HG03175 (cell line): ENCODE measurements at regions not wholly inside any gene's neighbourhood (a gene's known extent, or its start where the extent isn't known, plus 50 kb on each side); places are given as distances from the start of the nearest gene placed in this dataset.

ENCODE experiments used
- ATAC-seq: cut with Tn5 transposase; IDR thresholded peaks from one replicate; pipeline ENCODE4 v1.9.1; 2021; ENCODE audit warnings: mild to moderate bottlenecking, moderate library complexity; ENCODE audit not compliant: unreplicated experiment

GRCh38 chr18:30376515-30376914 is 666.0 kb downstream of the DSC3 start:
- no peak for ATAC-seq

GRCh38 chr18:30361864-30362540 is 680.5 kb downstream of the DSC3 start:
- ATAC-seq, result no peak

- no peak for ATAC-seq
Observed at GRCh38 chr18:30359521-30359920, 683.0 kb downstream of the DSC3 start.

- no peak for ATAC-seq
Observed at GRCh38 chr18:30358555-30358954, 684.0 kb downstream of the DSC3 start.

- ATAC-seq, result no peak
Observed at GRCh38 chr18:30352551-30353168, 689.9 kb downstream of the DSC3 start.

GRCh38 chr18:30350263-30350662 is 692.3 kb downstream of the DSC3 start:
- no peak for ATAC-seq

GRCh38 chr18:30343090-30343489 is 699.5 kb downstream of the DSC3 start:
- no peak for ATAC-seq

GRCh38 chr18:30342675-30343074 is 699.9 kb downstream of the DSC3 start:
- ATAC-seq, result no peak

GRCh38 chr18:30334781-30335180 is 707.8 kb downstream of the DSC3 start:
- ATAC-seq, result no peak

GRCh38 chr18:30333310-30333709 is 709.2 kb downstream of the DSC3 start:
- ATAC-seq, result no peak

GRCh38 chr18:30328839-30329238 is 713.7 kb downstream of the DSC3 start:
- no peak for ATAC-seq

GRCh38 chr18:30302181-30302580 is 740.4 kb downstream of the DSC3 start:
- no peak for ATAC-seq

- no peak for ATAC-seq
Observed at GRCh38 chr18:30298769-30299168, 743.8 kb downstream of the DSC3 start.

- no peak for ATAC-seq
Observed at GRCh38 chr18:30288662-30289414, 753.7 kb downstream of the DSC3 start.

GRCh38 chr18:30280861-30281470 is 761.6 kb downstream of the DSC3 start:
- peak; percentile 66 for ATAC-seq

- ATAC-seq, result no peak
Observed at GRCh38 chr18:30280186-30280585, 762.4 kb downstream of the DSC3 start.

GRCh38 chr18:30277676-30278075 is 764.9 kb downstream of the DSC3 start:
- ATAC-seq, result no peak

GRCh38 chr18:30271716-30272115 is 770.8 kb downstream of the DSC3 start:
- no peak for ATAC-seq

- no peak for ATAC-seq
Observed at GRCh38 chr18:30265190-30265589, 777.4 kb downstream of the DSC3 start.

GRCh38 chr18:30254331-30254730 is 788.2 kb downstream of the DSC3 start:
- ATAC-seq, result no peak

- ATAC-seq, result no peak
Observed at GRCh38 chr18:30248056-30248455, 794.5 kb downstream of the DSC3 start.
